ENCODE measurements at regions not wholly inside any gene's neighbourhood (a gene's known extent, or its start where the extent isn't known, plus 50 kb on each side); places are given as distances from the start of the nearest gene placed in this dataset.
"Not testable (repeated sequence)": the region's sequence is repeated elsewhere in the genome, so short reads cannot be mapped to it uniquely, and the experiment has no call there.

- TF ChIP-seq CTCF (conservative IDR thresholded peaks at IDR 0.05); EZH2 (IDR thresholded peaks at IDR 0.05; ENCODE audit: low read depth): not testable (repeated sequence)
These were observed 342.4 kb downstream of the DCHS2 start for GRCh38 chr4:154149236-154149635.
